PFSK-1 (cell line): ENCODE measurements at regions not wholly inside any gene's neighbourhood (a gene's known extent, or its start where the extent isn't known, plus 50 kb on each side); places are given as distances from the start of the nearest gene placed in this dataset.

Experiments used
- FOXP2 ChIP-seq: optimal IDR thresholded peaks from 2 replicates; pipeline ENCODE3; 2011; ENCODE audit warnings: borderline replicate concordance, control low read depth, inconsistent platforms; ENCODE audit not compliant: insufficient read depth; ENCODE audit errors: extremely low read length, extremely low read depth
- POLR2AphosphoS5 ChIP-seq: IDR thresholded peaks from 2 replicates; pipeline ENCODE4 v1.6.1; 2012; ENCODE audit warnings: low read depth, mild to moderate bottlenecking, control low read depth, low read length, moderate library complexity
- REST ChIP-seq, 2 experiments: IDR thresholded peaks; 2 replicates each; pipeline versions ENCODE4 v1.6.1 to v1.8.0; 2011 to 2012; ENCODE audit warnings: low read depth in 2 of 2, low read length in 2 of 2, control low read depth in 1 of 2, inconsistent platforms in 1 of 2, mild to moderate bottlenecking in 1 of 2, moderate library complexity in 1 of 2; ENCODE audit not compliant: insufficient read depth in 1 of 2
- SIN3A ChIP-seq: IDR thresholded peaks from 2 replicates; pipeline ENCODE4 v1.6.1; 2012; ENCODE audit warnings: mild to moderate bottlenecking, low read length, moderate library complexity, borderline replicate concordance; ENCODE audit not compliant: insufficient read depth
- TAF1 ChIP-seq: IDR thresholded peaks from 2 replicates; pipeline ENCODE4 v1.6.1; 2012; ENCODE audit warnings: low read length, control low read depth, borderline replicate concordance; ENCODE audit not compliant: insufficient read depth

DNA sequence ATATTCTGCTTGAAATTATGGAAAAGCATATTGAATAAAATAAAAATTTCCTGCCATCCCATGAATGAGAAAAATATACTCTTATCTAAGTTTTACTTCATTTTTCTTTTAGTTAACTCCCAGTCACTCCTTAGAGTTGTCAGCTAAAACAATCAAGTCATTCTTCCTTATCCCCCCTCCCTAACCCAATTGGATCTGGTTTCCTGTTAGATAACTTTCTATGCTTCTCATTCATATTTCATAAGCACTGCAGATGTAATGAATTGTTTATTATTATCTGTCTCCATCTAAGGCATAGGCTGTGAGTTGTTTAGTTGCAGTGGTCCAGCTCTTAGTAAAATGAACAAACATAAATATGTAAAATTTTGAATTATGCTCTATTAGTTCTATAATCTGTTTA is 244.0 kb upstream of the GCFC2 start:
- no peak for TF ChIP-seq TAF1
- TF ChIP-seq FOXP2 = no peak
- TF ChIP-seq POLR2AphosphoS5 = no peak
- TF ChIP-seq REST (IDR thresholded peaks at IDR 0.05; ENCODE audit: insufficient read depth in 1 of 2, low read depth in 2 of 2, low read length in 2 of 2) = no peak
- no peak for TF ChIP-seq SIN3A

- TF ChIP-seq FOXP2 (no peak), SIN3A (no peak), POLR2AphosphoS5 (no peak), REST (IDR thresholded peaks at IDR 0.05; ENCODE audit: insufficient read depth in 1 of 2, low read depth in 2 of 2, low read length in 2 of 2) (no peak), TAF1 (no peak)
Measured at GRCh38 chr2:75952173-75952572, 241.5 kb upstream of the GCFC2 start.

DNA sequence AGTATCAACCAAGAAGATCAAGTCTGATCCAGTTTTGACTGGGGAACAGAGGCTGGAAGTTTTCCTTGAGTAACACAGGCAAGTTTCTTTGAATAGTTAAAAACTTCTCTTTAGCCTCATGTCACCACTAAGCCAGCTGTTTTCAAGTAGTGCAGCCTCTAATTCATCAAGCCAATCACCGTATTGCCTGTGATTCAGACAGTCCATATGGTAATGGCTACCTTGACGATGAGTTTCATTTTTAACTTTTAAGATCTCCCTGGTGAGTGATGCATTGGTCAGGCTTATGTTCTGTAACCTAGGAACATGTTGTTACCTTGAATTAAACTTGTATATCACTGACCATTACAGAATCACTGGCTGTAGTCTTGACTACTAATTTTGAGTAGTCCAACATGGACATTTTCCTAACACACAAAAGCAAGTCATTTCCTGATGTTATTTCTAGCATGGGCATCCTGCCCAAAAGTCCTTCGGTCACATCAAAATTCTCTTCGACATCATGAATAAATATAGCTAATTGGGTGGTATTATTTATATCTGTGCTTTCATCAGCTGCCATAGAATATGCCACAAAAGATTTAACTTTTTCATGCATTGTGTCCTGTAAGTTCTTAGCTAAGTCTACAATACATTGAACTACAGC is 238.8 kb upstream of the GCFC2 start:
- no peak for TF ChIP-seq SIN3A

- TF ChIP-seq REST (IDR thresholded peaks at IDR 0.05; ENCODE audit: insufficient read depth in 1 of 2, low read depth in 2 of 2, low read length in 2 of 2) (no peak), POLR2AphosphoS5 (no peak), TAF1 (no peak), FOXP2 (no peak), SIN3A (no peak)
Measured at GRCh38 chr2:75936311-75936710, 225.6 kb upstream of the GCFC2 start.

DNA sequence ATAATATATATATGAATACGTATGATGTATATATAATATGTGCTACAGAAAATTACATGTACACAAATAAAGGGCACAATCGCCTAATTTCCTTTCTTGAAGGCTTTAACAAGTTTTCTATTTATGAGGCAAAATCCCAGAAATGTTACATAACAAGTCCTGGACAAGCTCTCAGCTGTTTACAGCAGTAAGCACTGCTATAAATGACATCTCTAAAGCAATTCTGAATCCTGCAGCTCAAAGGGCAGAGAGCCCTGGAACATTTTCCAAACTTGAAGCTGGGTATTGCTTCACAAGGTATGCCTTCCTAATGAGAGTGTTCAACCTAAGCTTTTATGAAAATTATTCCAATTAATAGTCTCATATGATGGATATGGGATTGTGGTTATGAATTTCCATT is 222.3 kb upstream of the GCFC2 start:
- TF ChIP-seq POLR2AphosphoS5 (no peak), TAF1 (no peak), SIN3A (no peak), FOXP2 (no peak), REST (IDR thresholded peaks at IDR 0.05; ENCODE audit: insufficient read depth in 1 of 2, low read depth in 2 of 2, low read length in 2 of 2) (no peak)
